Uterus (tissue), 2 donors: ENCODE measurements at regions not wholly inside any gene's neighbourhood (a gene's known extent, or its start where the extent isn't known, plus 50 kb on each side); places are given as distances from the start of the nearest gene placed in this dataset.

Source experiments
- POLR2A ChIP-seq, 2 donors: fragments of 450-650 bp; IDR thresholded peaks; one replicate each; pipeline ENCODE4 v1.6.1; 2016; ENCODE audit warnings: antibody characterized with exemption in 2 of 2, mild to moderate bottlenecking in 1 of 2, moderate library complexity in 1 of 2
- TF ChIP-seq, protein P1 (sequence below), 4 experiments: fragments of 200-600 bp in 2 of 4; fragments of 450-650 bp in 2 of 4; sonication (generic) in 2 of 4; IDR thresholded peaks; one replicate each; pipeline ENCODE4 v1.5.1; 2016 to 2019; ENCODE audit warnings: antibody characterized with exemption in 4 of 4, mild to moderate bottlenecking in 2 of 4, moderate library complexity in 1 of 4

DNA sequence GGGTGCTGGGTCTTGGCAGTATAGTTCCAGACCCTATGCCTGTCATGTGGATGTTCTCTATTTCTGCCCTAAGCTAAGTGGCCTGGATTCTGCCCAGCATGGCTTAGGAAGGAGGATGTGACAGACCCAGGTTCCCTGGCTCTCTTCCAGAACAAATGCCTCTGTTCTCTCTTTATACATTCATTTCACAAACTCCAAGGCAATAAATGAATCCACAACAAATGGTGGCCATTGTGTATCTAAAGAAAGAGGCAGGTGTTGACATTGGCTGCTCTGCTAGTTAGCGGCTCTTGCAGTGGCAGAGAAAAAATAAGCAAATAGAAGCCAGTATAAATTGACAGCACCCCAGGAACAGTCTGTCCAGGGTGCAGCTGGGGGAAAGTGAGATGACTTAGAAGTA, 298.6 kb downstream of the SUCLG1 start:
- TF ChIP-seq, protein P1, sequence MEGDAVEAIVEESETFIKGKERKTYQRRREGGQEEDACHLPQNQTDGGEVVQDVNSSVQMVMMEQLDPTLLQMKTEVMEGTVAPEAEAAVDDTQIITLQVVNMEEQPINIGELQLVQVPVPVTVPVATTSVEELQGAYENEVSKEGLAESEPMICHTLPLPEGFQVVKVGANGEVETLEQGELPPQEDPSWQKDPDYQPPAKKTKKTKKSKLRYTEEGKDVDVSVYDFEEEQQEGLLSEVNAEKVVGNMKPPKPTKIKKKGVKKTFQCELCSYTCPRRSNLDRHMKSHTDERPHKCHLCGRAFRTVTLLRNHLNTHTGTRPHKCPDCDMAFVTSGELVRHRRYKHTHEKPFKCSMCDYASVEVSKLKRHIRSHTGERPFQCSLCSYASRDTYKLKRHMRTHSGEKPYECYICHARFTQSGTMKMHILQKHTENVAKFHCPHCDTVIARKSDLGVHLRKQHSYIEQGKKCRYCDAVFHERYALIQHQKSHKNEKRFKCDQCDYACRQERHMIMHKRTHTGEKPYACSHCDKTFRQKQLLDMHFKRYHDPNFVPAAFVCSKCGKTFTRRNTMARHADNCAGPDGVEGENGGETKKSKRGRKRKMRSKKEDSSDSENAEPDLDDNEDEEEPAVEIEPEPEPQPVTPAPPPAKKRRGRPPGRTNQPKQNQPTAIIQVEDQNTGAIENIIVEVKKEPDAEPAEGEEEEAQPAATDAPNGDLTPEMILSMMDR (IDR thresholded peaks at IDR 0.05) = no peak
- no peak for TF ChIP-seq POLR2A (IDR thresholded peaks at IDR 0.05)
